Kidney tubule cell (primary cell): ENCODE measurements at regions not wholly inside any gene's neighbourhood (a gene's known extent, or its start where the extent isn't known, plus 50 kb on each side); places are given as distances from the start of the nearest gene placed in this dataset.

Source experiments
- DNase-seq: peaks from one replicate; pipeline ENCODE4 v3.0.0-alpha.2; 2018; ENCODE audit warnings: low spot score

DNA sequence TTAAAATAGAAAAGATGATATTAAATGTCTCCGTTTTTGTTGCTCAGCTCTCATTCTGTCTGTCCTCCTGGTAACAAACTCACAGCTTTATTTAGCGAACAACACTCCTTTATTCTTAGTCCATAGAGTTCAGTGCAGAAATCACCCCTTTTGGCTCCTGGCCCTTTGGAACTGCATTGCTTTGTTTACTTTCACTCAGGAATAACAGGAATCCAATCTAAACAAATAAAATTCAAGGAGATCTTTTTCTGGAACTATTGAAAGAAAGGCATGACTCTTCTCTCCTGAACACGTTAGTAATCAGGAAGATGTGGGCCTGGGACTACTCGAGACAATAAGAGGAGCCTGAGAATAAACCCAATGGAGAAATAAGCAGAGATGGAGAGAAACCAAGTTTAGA is 409.2 kb downstream of the DIPK2A start:
- no peak for DNase-seq

GRCh38 chr3:144381607-144382006 is 410.0 kb downstream of the DIPK2A start:
- DNase-seq = no peak

DNA sequence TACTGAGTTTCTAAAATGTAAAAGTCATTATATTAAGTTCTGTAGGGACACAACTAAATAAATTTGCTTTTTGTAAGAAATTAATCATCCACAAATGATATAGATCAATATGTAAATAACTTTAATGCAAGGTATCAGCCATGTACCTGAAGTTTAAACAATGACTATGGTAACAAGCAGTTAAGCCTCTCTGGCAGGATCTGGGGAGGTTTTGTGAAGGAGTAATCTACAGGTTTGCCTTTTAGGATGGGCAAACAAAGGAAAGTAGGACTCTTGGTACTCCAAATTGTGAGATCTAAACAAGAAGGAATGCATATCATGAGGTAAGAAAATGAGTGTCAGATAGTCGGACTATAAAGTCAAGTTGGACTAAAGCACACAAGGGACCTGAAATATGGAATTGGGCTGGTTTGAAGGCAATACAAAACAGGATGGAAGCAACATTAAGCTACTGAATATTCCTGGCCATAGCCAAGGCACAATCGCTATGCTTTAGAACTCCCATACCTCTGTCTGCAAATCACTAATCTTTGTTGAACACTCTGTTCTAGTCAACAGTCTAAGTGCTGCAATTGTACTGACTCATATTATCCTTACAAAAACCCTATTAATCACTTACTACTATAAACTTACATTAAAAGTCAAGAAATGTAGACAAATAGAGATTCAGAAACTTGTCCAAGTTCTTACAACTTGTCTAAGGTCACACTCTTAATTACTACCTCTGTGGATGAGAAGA is 412.8 kb downstream of the DIPK2A start:
- DNase-seq = no peak

DNA sequence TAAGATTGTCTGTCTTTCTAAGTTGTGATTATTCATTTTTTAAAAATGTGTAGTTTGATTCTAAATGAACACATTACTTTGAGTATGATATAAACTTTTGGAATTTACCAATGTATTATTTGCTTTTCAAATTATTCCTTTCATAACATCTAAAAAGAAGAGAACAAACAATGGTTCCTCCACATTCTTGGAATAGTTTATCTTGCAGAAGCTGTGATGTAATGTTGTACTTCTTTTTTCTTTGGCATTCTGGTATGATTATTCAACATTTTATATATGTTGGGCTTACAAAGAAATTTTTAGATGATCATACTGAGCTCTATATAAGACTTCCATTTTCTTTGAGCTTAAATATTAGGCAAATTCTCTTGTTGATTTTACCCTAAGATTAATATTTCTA is 419.2 kb downstream of the DIPK2A start:
- DNase-seq = no peak

DNA sequence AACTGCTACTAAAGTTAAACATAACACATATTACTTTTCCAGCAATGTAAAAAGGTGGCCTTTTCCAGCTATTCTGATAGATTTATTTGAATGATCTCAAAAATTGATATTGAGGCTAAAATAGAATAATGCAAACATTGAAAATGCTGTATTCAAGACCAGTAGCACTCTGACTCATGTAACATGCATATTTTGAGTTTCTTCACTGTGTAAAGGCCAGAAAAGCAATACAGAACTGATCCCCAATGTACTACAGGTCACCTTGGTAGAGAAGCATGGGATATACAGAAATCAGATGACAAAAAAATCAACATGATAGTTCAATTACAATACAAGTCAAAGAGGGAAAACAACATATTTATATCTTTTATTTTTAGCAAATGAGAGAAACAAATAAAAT is 419.6 kb downstream of the DIPK2A start:
- no peak for DNase-seq

DNA sequence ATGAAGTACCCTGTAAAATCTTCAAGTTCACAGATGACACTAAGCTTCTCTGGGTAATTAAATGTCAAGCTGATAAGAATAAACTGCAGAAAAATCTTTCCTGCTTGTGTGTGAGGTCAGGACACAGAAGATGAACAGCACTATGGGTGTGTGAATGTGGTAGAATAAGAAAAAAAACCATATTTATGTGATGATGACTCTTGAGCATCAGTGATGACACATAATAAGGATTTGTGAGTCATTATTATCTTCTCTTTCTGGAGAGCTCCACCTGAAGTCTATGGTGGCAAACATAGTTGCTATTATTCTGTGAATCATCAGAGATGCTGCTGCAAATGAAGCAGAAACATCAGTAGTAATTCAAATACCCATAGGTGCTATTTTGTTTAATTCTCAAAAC is 422.4 kb downstream of the DIPK2A start:
- peak; percentile 15 for DNase-seq

- no peak for DNase-seq
These were observed 430.8 kb downstream of the DIPK2A start for GRCh38 chr3:144402430-144402829.

DNA sequence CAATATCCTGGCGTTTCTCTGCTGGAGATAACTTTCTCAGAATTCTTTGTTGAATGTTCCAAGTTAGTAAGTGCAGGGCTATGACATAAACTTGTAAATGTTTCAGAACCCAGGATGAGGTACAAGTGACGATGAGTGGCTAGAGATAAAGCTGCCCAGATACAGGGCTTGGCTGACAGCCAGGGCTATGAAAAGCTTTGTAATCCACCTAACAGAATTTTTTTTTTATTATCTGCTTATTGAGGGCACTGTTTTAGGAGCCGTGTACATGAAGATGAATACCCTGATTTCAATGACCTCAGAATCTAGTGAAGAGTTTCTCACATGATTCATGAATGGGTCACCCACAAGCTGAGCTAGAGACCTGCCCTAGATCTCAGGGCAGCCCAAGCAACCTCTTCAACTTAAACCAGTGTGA is 431.4 kb downstream of the DIPK2A start:
- peak; percentile 9 for DNase-seq

GRCh38 chr3:144407335-144407734 is 435.7 kb downstream of the DIPK2A start:
- no peak for DNase-seq

DNA sequence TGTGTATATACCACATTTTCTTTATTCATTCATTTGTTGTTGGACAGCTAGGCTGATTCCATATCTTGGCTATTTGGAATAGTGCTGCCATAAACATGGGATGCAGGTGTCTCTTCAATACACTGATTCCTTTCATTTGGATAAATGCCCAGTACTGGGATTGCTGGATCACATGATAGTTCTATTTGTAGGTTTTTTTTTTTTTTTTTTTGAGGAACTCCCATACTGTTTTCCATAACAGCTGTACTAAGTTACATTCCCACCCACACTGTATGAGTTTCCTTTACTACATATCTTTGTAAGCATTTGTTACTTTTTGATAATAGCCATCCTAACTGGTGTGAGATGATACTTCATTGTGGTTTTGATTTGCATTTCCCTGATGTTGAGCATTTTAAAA is 437.7 kb downstream of the DIPK2A start:
- no peak for DNase-seq

GRCh38 chr3:144413068-144413467 is 441.4 kb downstream of the DIPK2A start:
- no peak for DNase-seq

DNA sequence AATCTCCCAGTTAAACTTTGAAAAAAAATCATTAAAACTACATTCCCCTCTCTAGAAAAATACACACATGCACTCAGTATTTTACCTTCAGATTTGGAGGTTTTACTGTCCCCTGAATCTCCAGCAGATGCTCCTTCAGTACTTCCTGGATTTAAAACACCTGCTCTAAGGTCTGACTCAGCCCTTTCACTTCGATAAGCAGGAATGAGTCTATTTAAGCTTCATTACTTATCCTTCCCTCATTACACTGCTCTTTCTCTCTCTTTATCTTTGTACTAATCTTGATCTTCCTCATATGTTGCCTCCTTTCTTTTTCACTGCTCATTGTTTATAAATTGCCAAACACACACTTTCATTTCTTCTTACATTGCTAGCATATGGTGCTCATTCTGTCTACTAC is 443.9 kb downstream of the DIPK2A start:
- no peak for DNase-seq

DNA sequence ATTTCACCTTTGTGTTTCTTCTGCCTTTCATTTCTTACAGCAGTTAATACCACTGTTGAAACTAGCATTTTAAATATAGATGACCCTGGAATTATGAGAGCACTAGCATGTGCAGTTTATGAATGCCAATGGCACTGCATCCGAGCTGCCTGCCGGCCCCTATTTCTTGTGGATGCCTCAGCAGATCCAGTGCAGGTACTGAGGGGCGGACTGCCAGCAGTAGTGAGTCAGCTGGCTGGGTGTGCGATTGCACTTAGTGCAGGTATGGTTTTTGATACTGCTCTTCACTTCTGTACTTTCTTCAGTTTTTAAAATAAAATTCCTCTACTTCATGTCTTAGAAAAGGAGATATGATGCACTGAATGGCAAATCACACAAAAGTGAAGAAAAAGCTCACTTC is 453.0 kb downstream of the DIPK2A start:
- DNase-seq = no peak

DNA sequence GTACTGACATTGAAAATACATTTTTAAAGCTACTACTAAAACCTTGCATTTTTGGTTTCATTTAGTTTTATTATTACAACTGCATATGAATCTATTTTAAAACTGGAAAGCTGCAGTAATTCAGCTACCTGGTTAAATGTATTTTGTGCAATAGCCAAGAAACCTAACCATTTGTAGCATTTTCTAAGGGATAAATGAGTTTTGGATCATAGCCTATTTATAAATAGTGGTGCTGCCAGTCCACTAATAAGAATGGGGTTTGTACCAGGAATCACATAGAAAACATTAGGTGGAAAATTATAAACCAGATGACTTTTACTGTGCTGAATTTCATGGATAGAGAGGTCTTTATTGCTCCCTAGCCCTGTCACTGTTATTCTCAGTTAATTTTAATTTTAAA is 454.7 kb downstream of the DIPK2A start:
- no peak for DNase-seq

DNA sequence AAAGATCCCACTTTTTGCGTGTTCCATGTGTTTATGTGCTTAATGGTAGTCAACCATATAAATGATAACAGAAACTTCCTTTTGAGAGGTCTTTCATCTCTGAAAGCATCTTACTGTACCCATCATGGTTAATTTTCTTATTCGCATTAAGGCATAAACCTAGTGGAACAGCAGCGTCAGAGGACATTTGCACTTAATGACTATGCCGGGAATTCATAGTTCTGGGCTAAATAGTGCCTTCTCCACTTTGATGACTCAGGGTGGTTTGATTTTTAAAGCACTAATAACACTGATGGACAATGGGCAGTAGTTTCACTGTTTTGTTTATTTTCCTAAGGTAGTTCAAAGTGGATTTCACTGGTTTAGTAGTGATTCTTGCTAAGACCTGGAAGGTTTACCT is 455.3 kb downstream of the DIPK2A start:
- DNase-seq = no peak

- DNase-seq = peak; percentile 47
These were observed 458.1 kb downstream of the DIPK2A start for GRCh38 chr3:144429719-144430121.

- DNase-seq = no peak
These were observed 459.5 kb downstream of the DIPK2A start for GRCh38 chr3:144431134-144431533.

GRCh38 chr3:144433006-144433405 is 461.4 kb downstream of the DIPK2A start:
- DNase-seq = no peak

DNA sequence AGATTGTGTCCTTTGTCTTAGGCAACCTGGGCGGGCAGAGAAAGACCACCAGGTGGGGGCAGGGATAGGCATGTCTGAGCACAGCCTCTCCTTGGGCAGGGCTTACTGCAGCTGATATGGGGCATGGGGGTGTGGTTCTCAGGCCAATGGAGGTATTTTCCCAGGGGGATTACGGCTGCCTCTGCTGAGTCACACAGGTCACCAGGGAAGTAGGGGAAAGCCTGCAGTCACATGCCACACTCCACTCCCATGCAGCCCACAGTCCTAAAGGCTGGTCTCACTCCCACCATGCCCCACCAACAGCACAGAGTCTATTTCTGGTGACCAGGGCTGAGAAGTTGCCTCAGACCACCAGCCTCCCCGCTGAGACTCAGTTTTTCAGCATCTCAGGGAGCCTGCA is 466.4 kb downstream of the DIPK2A start:
- DNase-seq = no peak

- no peak for DNase-seq
These were observed 472.4 kb downstream of the DIPK2A start for GRCh38 chr3:144444061-144444460.

GRCh38 chr3:144444546-144444945 is 472.9 kb downstream of the DIPK2A start:
- DNase-seq = peak; percentile 15

DNA sequence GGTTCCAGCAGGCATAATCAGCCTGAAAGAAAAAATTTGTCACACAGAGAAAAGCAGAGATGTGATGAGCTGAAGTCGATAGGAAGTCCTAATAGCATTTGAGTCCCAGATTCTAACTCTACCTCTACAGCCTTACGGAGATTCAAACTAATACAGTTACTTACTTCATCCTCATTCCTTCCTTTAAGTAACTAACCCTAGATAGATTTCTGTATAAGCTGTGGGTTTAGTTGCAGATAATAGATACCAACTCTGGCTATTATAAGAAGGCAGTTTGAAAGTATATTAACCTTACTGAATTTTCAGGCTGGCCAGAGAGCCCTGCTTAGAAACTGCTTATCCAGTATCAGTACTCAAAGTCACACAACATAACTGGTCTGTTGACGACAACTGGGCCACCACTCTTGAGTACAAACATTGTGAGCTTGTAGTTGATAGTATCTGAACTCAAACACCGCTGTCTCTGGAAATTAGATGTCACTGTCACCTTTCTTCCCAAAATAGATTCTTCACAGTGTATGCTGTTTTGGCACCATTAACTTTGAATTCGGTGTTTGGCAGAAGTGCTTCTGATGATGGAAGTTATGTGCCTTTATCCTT is 484.3 kb downstream of the DIPK2A start:
- DNase-seq = no peak

GRCh38 chr3:144457758-144458157 is 486.1 kb downstream of the DIPK2A start:
- DNase-seq = no peak

GRCh38 chr3:144458283-144458682 is 486.7 kb downstream of the DIPK2A start:
- no peak for DNase-seq
